HUES48 (cell line): ENCODE measurements at regions not wholly inside any gene's neighbourhood (a gene's known extent, or its start where the extent isn't known, plus 50 kb on each side); places are given as distances from the start of the nearest gene placed in this dataset.
"Not testable (repeated sequence)": the region's sequence is repeated elsewhere in the genome, so short reads cannot be mapped to it uniquely, and the experiment has no call there.

Source experiments
- H3K27ac ChIP-seq: one replicate; pipeline ENCODE4 v1.7.0; 2013; ENCODE audit warnings: low read depth, low read length, inconsistent platforms
- H3K27me3 ChIP-seq: 2 replicates; pipeline ENCODE4 v1.6.1; 2013; ENCODE audit warnings: mild to moderate bottlenecking, low read length; ENCODE audit not compliant: control insufficient read depth, insufficient read depth
- H3K36me3 ChIP-seq: 2 replicates; pipeline ENCODE4 v1.6.1; 2013; ENCODE audit warnings: low read length; ENCODE audit not compliant: control insufficient read depth, insufficient read depth
- H3K4me1 ChIP-seq: 2 replicates; pipeline ENCODE4 v1.6.1; 2013; ENCODE audit warnings: mild to moderate bottlenecking, low read length; ENCODE audit not compliant: control insufficient read depth, insufficient read depth
- H3K4me3 ChIP-seq: 2 replicates; pipeline ENCODE4 v1.5.1; 2013; ENCODE audit warnings: mild to moderate bottlenecking, low read depth, low read length
- H3K9ac ChIP-seq: 2 replicates; pipeline ENCODE4 v1.6.1; 2013; ENCODE audit warnings: mild to moderate bottlenecking, low read depth, low read length, moderate library complexity
- H3K9me3 ChIP-seq: 2 replicates; pipeline ENCODE4 v1.6.1; 2013; ENCODE audit warnings: low read length; ENCODE audit not compliant: control insufficient read depth, insufficient read depth

- H3K27ac ChIP-seq: no peak overlapping the region
- H3K9me3 ChIP-seq: peaks cover 6% of the 10 kb centered on the region; the same call in 1 of the 2 replicates
- H3K27me3 ChIP-seq: no peaks in the 10 kb centered on the region
- no peaks in the 10 kb centered on the region for H3K4me1 ChIP-seq
- H3K4me3 ChIP-seq: no peak overlapping the region
- H3K36me3 ChIP-seq: no peaks in the 10 kb centered on the region
- no peak overlapping the region for H3K9ac ChIP-seq
Measured at GRCh38 chr10:28897617-28898464, 220.5 kb downstream of the BAMBI start.

- H3K27ac ChIP-seq: no peak overlapping the region
- no peak overlapping the region for H3K4me3 ChIP-seq
- peaks cover 6% of the 10 kb centered on the region; the same call in 1 of the 2 replicates for H3K9me3 ChIP-seq
- no peaks in the 10 kb centered on the region for H3K4me1 ChIP-seq
- H3K9ac ChIP-seq: no peak overlapping the region
- no peaks in the 10 kb centered on the region for H3K36me3 ChIP-seq
- H3K27me3 ChIP-seq: no peaks in the 10 kb centered on the region
Measured at GRCh38 chr10:28902215-28902614, 224.9 kb downstream of the BAMBI start.

GRCh38 chr10:28903063-28903462, 225.7 kb downstream of the BAMBI start:
- Histone ChIP-seq H3K4me3 (no peak overlapping the region), H3K9me3 (peaks cover 6% of the 10 kb centered on the region; the same call in 1 of the 2 replicates), H3K4me1 (no peaks in the 10 kb centered on the region), H3K27me3 (no peaks in the 10 kb centered on the region), H3K9ac (no peak overlapping the region), H3K36me3 (no peaks in the 10 kb centered on the region), H3K27ac (no peak overlapping the region)

- Histone ChIP-seq H3K9me3 (peaks cover 6% of the 10 kb centered on the region; the same call in 1 of the 2 replicates), H3K36me3 (no peaks in the 10 kb centered on the region), H3K27me3 (no peaks in the 10 kb centered on the region), H3K4me1 (no peaks in the 10 kb centered on the region), H3K27ac (no peak overlapping the region), H3K9ac (no peak overlapping the region), H3K4me3 (no peak overlapping the region)
Measured at GRCh38 chr10:28903736-28904135, 226.4 kb downstream of the BAMBI start.

- peaks cover 6% of the 10 kb centered on the region; the same call in 1 of the 2 replicates for H3K9me3 ChIP-seq
Measured at GRCh38 chr10:28905371-28905770, 228.1 kb downstream of the BAMBI start.

GRCh38 chr10:28906011-28906411, 228.7 kb downstream of the BAMBI start:
- H3K27ac ChIP-seq: no peak overlapping the region
- H3K9ac ChIP-seq: no peak overlapping the region
- no peaks in the 10 kb centered on the region for H3K27me3 ChIP-seq
- H3K4me1 ChIP-seq: no peaks in the 10 kb centered on the region
- no peaks in the 10 kb centered on the region for H3K36me3 ChIP-seq
- H3K4me3 ChIP-seq: no peak overlapping the region
- H3K9me3 ChIP-seq: peaks cover 5% of the 10 kb centered on the region; the same call in 1 of the 2 replicates

More at GRCh38 chr10:28905371-28905770, 228.1 kb downstream of the BAMBI start:
- Histone ChIP-seq H3K4me3 (no peak overlapping the region), H3K36me3 (no peaks in the 10 kb centered on the region), H3K27ac (no peak overlapping the region), H3K9ac (no peak overlapping the region), H3K27me3 (no peaks in the 10 kb centered on the region), H3K4me1 (no peaks in the 10 kb centered on the region)

- H3K4me1 ChIP-seq: no peaks in the 10 kb centered on the region
- no peak overlapping the region for H3K4me3 ChIP-seq
- no peak overlapping the region for H3K9ac ChIP-seq
- H3K9me3 ChIP-seq: 0 out of 2 replicates have a peak, but pooled peaks cover under 1% of the 10 kb centered on the region
- no peaks in the 10 kb centered on the region for H3K27me3 ChIP-seq
- H3K36me3 ChIP-seq: no peaks in the 10 kb centered on the region
- H3K27ac ChIP-seq: no peak overlapping the region
Measured at GRCh38 chr10:28906415-28906814, 229.1 kb downstream of the BAMBI start.

- Histone ChIP-seq H3K9ac (no peak overlapping the region), H3K9me3 (no peaks in the 10 kb centered on the region), H3K27me3 (no peaks in the 10 kb centered on the region), H3K4me3 (no peak overlapping the region), H3K27ac (no peak overlapping the region), H3K36me3 (no peaks in the 10 kb centered on the region), H3K4me1 (no peaks in the 10 kb centered on the region)
Measured at GRCh38 chr10:28906934-28907333, 229.6 kb downstream of the BAMBI start.

- H3K27ac ChIP-seq: no peak overlapping the region
- H3K36me3 ChIP-seq: no peaks in the 10 kb centered on the region
- H3K27me3 ChIP-seq: no peaks in the 10 kb centered on the region
- H3K4me1 ChIP-seq: no peaks in the 10 kb centered on the region
- no peak overlapping the region for H3K4me3 ChIP-seq
- H3K9ac ChIP-seq: no peak overlapping the region
- no peaks in the 10 kb centered on the region for H3K9me3 ChIP-seq
Measured at GRCh38 chr10:28909875-28910274, 232.6 kb downstream of the BAMBI start.

GRCh38 chr10:28910956-28911355, 233.6 kb downstream of the BAMBI start:
- H3K9me3 ChIP-seq: no peaks in the 10 kb centered on the region
- H3K36me3 ChIP-seq: no peaks in the 10 kb centered on the region
- H3K4me1 ChIP-seq: no peaks in the 10 kb centered on the region
- H3K9ac ChIP-seq: no peak overlapping the region
- no peak overlapping the region for H3K4me3 ChIP-seq
- H3K27ac ChIP-seq: no peak overlapping the region
- no peaks in the 10 kb centered on the region for H3K27me3 ChIP-seq

GRCh38 chr10:28911511-28911910, 234.2 kb downstream of the BAMBI start:
- H3K27ac ChIP-seq, H3K36me3 ChIP-seq, H3K4me3 ChIP-seq, H3K9me3 ChIP-seq, H3K4me1 ChIP-seq, H3K27me3 ChIP-seq, H3K9ac ChIP-seq: not testable (repeated sequence)
